Activated CD4-positive, alpha-beta T cell treated with anti-CD3 and anti-CD28 coated beads, Interleukin-2, amount 10 ng/mL, durations not matched to agents 24 days and 14 days (primary cell): ENCODE measurements at regions not wholly inside any gene's neighbourhood (a gene's known extent, or its start where the extent isn't known, plus 50 kb on each side); places are given as distances from the start of the nearest gene placed in this dataset.
A peak's percentile ranks its signal among the peaks of the same experiment; 100 is the strongest.
"Not testable (repeated sequence)": the region's sequence is repeated elsewhere in the genome, so short reads cannot be mapped to it uniquely, and the experiment has no call there.

ENCODE experiments used
- DNase-seq: peaks from one replicate; pipeline ENCODE4 v3.0.0; 2022
- H3K27ac Mint-ChIP-seq: one replicate; pipeline ENCODE4 v1.8.0; 2022; ENCODE audit warnings: mild to moderate bottlenecking, mixed read lengths
- H3K27me3 Mint-ChIP-seq: one replicate; pipeline ENCODE4 v1.8.0; 2022; ENCODE audit warnings: mixed read lengths
- H3K36me3 Mint-ChIP-seq: one replicate; pipeline ENCODE4 v1.8.0; 2022; ENCODE audit warnings: low read depth, mild to moderate bottlenecking, mixed read lengths
- H3K4me1 Mint-ChIP-seq: one replicate; pipeline ENCODE4 v1.8.0; 2021; ENCODE audit warnings: mixed read lengths
- H3K4me3 Mint-ChIP-seq: one replicate; pipeline ENCODE4 v1.8.0; 2022; ENCODE audit warnings: mild to moderate bottlenecking, moderate library complexity, mixed read lengths
- H3K9me3 Mint-ChIP-seq: one replicate; pipeline ENCODE4 v1.8.0; 2021; ENCODE audit warnings: mixed read lengths
- intact Hi-C: fragments of 100-400 bp; cut with micrococcal nuclease; formaldehyde crosslinking; loops from one replicate; pipeline ENCODE4 v1.15.1; 2023

- H3K4me3 Mint-ChIP-seq, H3K27me3 Mint-ChIP-seq, H3K36me3 Mint-ChIP-seq, H3K27ac Mint-ChIP-seq, DNase-seq, intact Hi-C loops, H3K9me3 Mint-ChIP-seq, H3K4me1 Mint-ChIP-seq: not testable (repeated sequence)
Observed at GRCh38 chr21:6043430-6044275, 4477.7 kb upstream of the TPTE start.

GRCh38 chr21:6044695-6045094 is 4476.7 kb upstream of the TPTE start:
- H3K27ac Mint-ChIP-seq, intact Hi-C loops, DNase-seq, H3K9me3 Mint-ChIP-seq, H3K4me3 Mint-ChIP-seq, H3K27me3 Mint-ChIP-seq, H3K36me3 Mint-ChIP-seq, H3K4me1 Mint-ChIP-seq: not testable (repeated sequence)

DNA sequence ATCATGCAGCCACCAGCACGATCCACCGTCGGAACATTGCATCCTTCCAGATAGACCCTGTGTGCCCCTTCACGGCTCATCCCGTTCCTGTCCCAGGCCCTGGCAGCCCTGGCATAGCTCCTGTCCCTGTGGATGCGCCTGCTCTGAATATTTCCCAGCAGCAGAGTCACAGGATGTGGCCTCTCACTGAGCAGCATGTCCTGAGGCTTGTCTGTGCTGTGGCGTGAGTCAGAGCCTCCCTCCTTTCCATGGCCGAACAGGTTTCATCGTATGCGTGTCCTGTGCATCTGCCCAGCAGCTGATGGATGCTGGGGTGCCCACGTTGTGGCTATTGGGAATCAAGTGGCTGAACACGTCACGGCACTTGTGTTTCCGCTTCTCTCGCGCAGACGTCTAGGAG is 4471.5 kb upstream of the TPTE start:
- H3K27me3 Mint-ChIP-seq, H3K27ac Mint-ChIP-seq, DNase-seq, H3K4me3 Mint-ChIP-seq, intact Hi-C loops, H3K4me1 Mint-ChIP-seq, H3K9me3 Mint-ChIP-seq, H3K36me3 Mint-ChIP-seq: not testable (repeated sequence)

- H3K4me1 Mint-ChIP-seq, H3K27me3 Mint-ChIP-seq, H3K27ac Mint-ChIP-seq, H3K9me3 Mint-ChIP-seq, intact Hi-C loops, H3K4me3 Mint-ChIP-seq, H3K36me3 Mint-ChIP-seq, DNase-seq: not testable (repeated sequence)
Observed at GRCh38 chr21:6052109-6052508, 4469.3 kb upstream of the TPTE start.

- DNase-seq, H3K27me3 Mint-ChIP-seq, H3K4me1 Mint-ChIP-seq, intact Hi-C loops, H3K4me3 Mint-ChIP-seq, H3K9me3 Mint-ChIP-seq, H3K36me3 Mint-ChIP-seq, H3K27ac Mint-ChIP-seq: not testable (repeated sequence)
Observed at GRCh38 chr21:6053145-6053544, 4468.2 kb upstream of the TPTE start.

DNA sequence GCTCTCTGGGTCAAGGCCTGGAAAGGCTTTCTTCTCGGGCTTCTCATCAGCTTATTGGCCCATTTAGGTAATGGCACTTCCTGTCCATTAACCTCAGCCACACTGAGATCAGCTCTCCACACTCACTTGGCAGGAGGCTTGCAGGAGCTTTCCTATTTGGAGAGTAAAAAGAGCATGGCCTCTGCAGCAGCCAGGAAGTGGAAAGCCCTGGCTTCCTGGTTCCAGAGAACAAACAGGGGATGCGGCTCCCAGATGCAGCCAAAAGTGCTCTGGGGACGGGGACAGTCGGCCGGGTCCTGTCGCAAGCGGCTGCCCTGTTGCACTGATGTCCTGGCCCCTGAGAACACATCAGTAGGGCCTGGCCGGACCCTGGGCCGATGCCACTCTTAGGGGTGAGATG is 4462.4 kb upstream of the TPTE start:
- intact Hi-C loops, H3K4me3 Mint-ChIP-seq, DNase-seq, H3K36me3 Mint-ChIP-seq, H3K27ac Mint-ChIP-seq, H3K9me3 Mint-ChIP-seq, H3K27me3 Mint-ChIP-seq, H3K4me1 Mint-ChIP-seq: not testable (repeated sequence)

- not testable (repeated sequence) for H3K9me3 Mint-ChIP-seq, H3K4me3 Mint-ChIP-seq
Observed at GRCh38 chr21:6060054-6060681, 4461.2 kb upstream of the TPTE start.

GRCh38 chr21:6066320-6066985 is 4454.9 kb upstream of the TPTE start:
- H3K27ac Mint-ChIP-seq, H3K27me3 Mint-ChIP-seq, intact Hi-C loops, H3K4me3 Mint-ChIP-seq, H3K36me3 Mint-ChIP-seq, H3K9me3 Mint-ChIP-seq, DNase-seq, H3K4me1 Mint-ChIP-seq: not testable (repeated sequence)

More at GRCh38 chr21:6060054-6060681, 4461.2 kb upstream of the TPTE start:
- H3K4me1 Mint-ChIP-seq, H3K27ac Mint-ChIP-seq, intact Hi-C loops, DNase-seq, H3K27me3 Mint-ChIP-seq, H3K36me3 Mint-ChIP-seq: not testable (repeated sequence)

- intact Hi-C loops, H3K27ac Mint-ChIP-seq, H3K36me3 Mint-ChIP-seq, H3K9me3 Mint-ChIP-seq, H3K4me3 Mint-ChIP-seq, DNase-seq, H3K27me3 Mint-ChIP-seq, H3K4me1 Mint-ChIP-seq: not testable (repeated sequence)
Observed at GRCh38 chr21:6068098-6068831, 4453.1 kb upstream of the TPTE start.

GRCh38 chr21:6070213-6070612 is 4451.2 kb upstream of the TPTE start:
- DNase-seq, H3K36me3 Mint-ChIP-seq, H3K4me1 Mint-ChIP-seq, H3K4me3 Mint-ChIP-seq, intact Hi-C loops, H3K9me3 Mint-ChIP-seq, H3K27me3 Mint-ChIP-seq: not testable (repeated sequence)
- peak overlapping the region; percentile 3 for H3K27ac Mint-ChIP-seq

DNA sequence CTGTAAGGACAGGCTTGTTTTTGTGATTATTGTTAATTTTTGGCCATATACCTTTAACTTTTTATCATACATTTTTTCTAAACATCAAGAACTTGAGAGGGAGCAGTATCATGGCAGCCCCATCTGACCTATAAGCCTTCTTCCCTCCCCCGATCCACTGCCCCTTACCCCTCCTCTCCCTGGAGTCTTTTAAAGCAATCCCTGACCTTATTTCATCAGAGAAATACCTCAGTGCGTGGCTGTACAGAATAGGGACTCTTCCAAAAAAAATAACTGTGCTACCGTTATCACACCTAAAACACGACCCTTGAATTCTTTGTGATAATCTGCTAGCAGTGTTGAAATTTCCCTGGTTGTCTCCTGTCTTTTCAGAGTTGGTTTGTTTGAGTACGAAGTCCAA is 4448.7 kb upstream of the TPTE start:
- H3K9me3 Mint-ChIP-seq, DNase-seq, H3K4me3 Mint-ChIP-seq, H3K27ac Mint-ChIP-seq, H3K27me3 Mint-ChIP-seq, H3K36me3 Mint-ChIP-seq, intact Hi-C loops, H3K4me1 Mint-ChIP-seq: not testable (repeated sequence)

GRCh38 chr21:6073993-6074705 is 4447.2 kb upstream of the TPTE start:
- H3K9me3 Mint-ChIP-seq, H3K36me3 Mint-ChIP-seq, intact Hi-C loops, H3K27me3 Mint-ChIP-seq, H3K4me1 Mint-ChIP-seq, H3K4me3 Mint-ChIP-seq, DNase-seq, H3K27ac Mint-ChIP-seq: not testable (repeated sequence)

- H3K36me3 Mint-ChIP-seq, H3K27me3 Mint-ChIP-seq, intact Hi-C loops, DNase-seq, H3K4me3 Mint-ChIP-seq, H3K9me3 Mint-ChIP-seq, H3K27ac Mint-ChIP-seq, H3K4me1 Mint-ChIP-seq: not testable (repeated sequence)
Observed at GRCh38 chr21:6074935-6075334, 4446.4 kb upstream of the TPTE start.
